Mesenchymal stem cell (in vitro differentiated cells and primary cell): ENCODE measurements at regions not wholly inside any gene's neighbourhood (a gene's known extent, or its start where the extent isn't known, plus 50 kb on each side); places are given as distances from the start of the nearest gene placed in this dataset.
A peak's percentile ranks its signal among the peaks of the same experiment; 100 is the strongest.

Experiments
- DNase-seq: peaks from one replicate; pipeline ENCODE4 v3.0.0-alpha.2; 2013
- H2AFZ ChIP-seq: one replicate; pipeline ENCODE4 v1.6.1; 2013; ENCODE audit warnings: low read depth, mild to moderate bottlenecking, control low read depth, inconsistent platforms, low read length, moderate library complexity
- H2AK5ac ChIP-seq: 2 replicates; pipeline ENCODE4 v1.6.1; 2013; ENCODE audit warnings: low read length, moderate library complexity, mild to moderate bottlenecking, inconsistent platforms; ENCODE audit not compliant: severe bottlenecking
- H2BK120ac ChIP-seq: one replicate; pipeline ENCODE4 v1.6.1; 2013; ENCODE audit warnings: low read depth, mild to moderate bottlenecking, inconsistent platforms, low read length, moderate library complexity
- H2BK12ac ChIP-seq, 2 experiments: one replicate each; pipeline ENCODE4 v1.6.1; 2013; ENCODE audit warnings: inconsistent platforms in 2 of 2, low read length in 2 of 2, mild to moderate bottlenecking in 2 of 2, moderate library complexity in 2 of 2, control low read depth in 1 of 2
- H2BK15ac ChIP-seq: one replicate; pipeline ENCODE4 v1.6.1; 2013; ENCODE audit warnings: mild to moderate bottlenecking, low read depth, inconsistent platforms; ENCODE audit not compliant: poor library complexity, severe bottlenecking
- H2BK5ac ChIP-seq: 2 replicates; pipeline ENCODE4 v1.6.1; 2013; ENCODE audit warnings: low read depth, mild to moderate bottlenecking, low read length, control low read depth, inconsistent platforms; ENCODE audit not compliant: poor library complexity, severe bottlenecking
- H3K14ac ChIP-seq, 2 experiments: one replicate each; pipeline ENCODE4 v1.6.1; 2013; ENCODE audit warnings: inconsistent platforms in 2 of 2, low read length in 2 of 2, control low read depth in 1 of 2, mild to moderate bottlenecking in 1 of 2, moderate library complexity in 1 of 2
- H3K18ac ChIP-seq, 2 experiments: one replicate each; pipeline ENCODE4 v1.6.1; 2013; ENCODE audit warnings: inconsistent platforms in 2 of 2, low read length in 2 of 2, control low read depth in 1 of 2, low read depth in 1 of 2, mild to moderate bottlenecking in 1 of 2
- H3K23ac ChIP-seq, 2 experiments: one replicate each; pipeline ENCODE4 v1.6.1; 2013; ENCODE audit warnings: inconsistent platforms in 2 of 2, low read length in 2 of 2, mild to moderate bottlenecking in 2 of 2, moderate library complexity in 2 of 2, control low read depth in 1 of 2
- H3K27ac ChIP-seq: 2 replicates; pipeline ENCODE4 v1.5.1; 2013; ENCODE audit warnings: mild to moderate bottlenecking, moderate library complexity, low read length, control low read depth, inconsistent platforms; ENCODE audit not compliant: poor library complexity, severe bottlenecking
- H3K27me3 ChIP-seq, 2 experiments: 2 replicates each; pipeline versions ENCODE4 v1.6.1 to v1.7.0; 2013; ENCODE audit warnings: low read length in 2 of 2, mild to moderate bottlenecking in 2 of 2, moderate library complexity in 2 of 2, control low read depth in 1 of 2, inconsistent platforms in 1 of 2; ENCODE audit not compliant: control insufficient read depth in 1 of 2, insufficient read depth in 1 of 2
- H3K36me3 ChIP-seq, 2 experiments: 2 replicates each; pipeline versions ENCODE4 v1.6.1 to v1.7.0; 2013; ENCODE audit warnings: low read length in 2 of 2, control low read depth in 1 of 2, inconsistent platforms in 1 of 2, low read depth in 1 of 2, mild to moderate bottlenecking in 1 of 2; ENCODE audit not compliant: insufficient read depth in 2 of 2, control insufficient read depth in 1 of 2
- H3K4ac ChIP-seq, 2 experiments: one replicate each; pipeline ENCODE4 v1.6.1; 2013; ENCODE audit warnings: inconsistent platforms in 2 of 2, low read length in 2 of 2, mild to moderate bottlenecking in 2 of 2, moderate library complexity in 2 of 2, control low read depth in 1 of 2, low read depth in 1 of 2
- H3K4me1 ChIP-seq: 2 replicates; pipeline ENCODE4 v1.6.1; 2013; ENCODE audit warnings: low read depth, low read length, control low read depth; ENCODE audit not compliant: control insufficient read depth, insufficient read depth
- H3K4me2 ChIP-seq: 2 replicates; pipeline ENCODE4 v1.6.1; 2013; ENCODE audit warnings: low read length, mild to moderate bottlenecking, inconsistent platforms; ENCODE audit not compliant: poor library complexity, severe bottlenecking
- H3K4me3 ChIP-seq, 2 experiments: 2 replicates each; pipeline versions ENCODE4 v1.5.1 to v1.7.0; 2013; ENCODE audit warnings: low read length in 2 of 2, mild to moderate bottlenecking in 2 of 2, control low read depth in 1 of 2, low read depth in 1 of 2; ENCODE audit not compliant: insufficient read depth in 1 of 2
- H3K79me1 ChIP-seq: replicated peaks from 2 replicates; pipeline ENCODE4 v1.6.1; 2013; ENCODE audit warnings: mild to moderate bottlenecking, control low read depth, low read length, inconsistent platforms; ENCODE audit not compliant: poor library complexity, severe bottlenecking
- H3K9ac ChIP-seq: 2 replicates; pipeline ENCODE4 v1.7.0; 2013; ENCODE audit warnings: mild to moderate bottlenecking, low read length, moderate library complexity
- H3K9me3 ChIP-seq: 2 replicates; pipeline ENCODE4 v1.7.0; 2013; ENCODE audit warnings: mild to moderate bottlenecking, low read length; ENCODE audit not compliant: control insufficient read depth
- H4K8ac ChIP-seq: one replicate; pipeline ENCODE4 v1.6.1; 2013; ENCODE audit warnings: inconsistent platforms, mild to moderate bottlenecking, low read length, moderate library complexity
- H4K91ac ChIP-seq: one replicate; pipeline ENCODE4 v1.6.1; 2013; ENCODE audit warnings: mild to moderate bottlenecking, low read length, inconsistent platforms
- WGBS: methylation state at CpG from one replicate; pipeline ENCODE4 v1.1.7; 2013; ENCODE audit warnings: mixed read lengths; 5-methylcytosine and 5-hydroxymethylcytosine counted together

DNA sequence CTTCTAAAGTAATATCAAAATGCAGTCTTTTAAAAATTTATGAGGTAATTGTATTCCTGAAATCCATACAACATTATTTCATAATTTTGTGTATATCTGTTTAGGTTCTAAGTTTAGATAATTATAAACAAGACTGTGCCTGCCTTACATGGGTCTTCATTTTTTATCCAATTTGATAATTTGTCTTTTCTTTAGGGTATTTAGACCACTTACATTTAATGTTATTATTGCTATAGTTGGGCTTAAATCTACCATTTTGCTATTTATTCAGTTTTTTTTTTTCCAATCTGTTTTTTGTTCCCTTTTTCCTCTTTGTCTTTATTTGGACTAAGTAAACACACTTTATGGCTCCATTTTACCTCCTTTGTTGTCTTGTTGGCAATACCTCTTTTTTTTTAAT lies 312.5 kb upstream of the MEX3C start:
- Histone ChIP-seq H3K27me3 (no peaks in the 10 kb centered on the region), H3K14ac (no peak overlapping the region), H3K4ac (no peak overlapping the region), H3K4me1 (no peaks in the 10 kb centered on the region), H3K4me2 (no peak overlapping the region), H3K9me3 (peaks cover 8% of the 10 kb centered on the region), H3K9ac (no peak overlapping the region), H2AK5ac (no peak overlapping the region), H3K23ac (no peak overlapping the region), H3K79me1 (no peaks in the 10 kb centered on the region), H3K4me3 (no peak overlapping the region), H3K18ac (no peak overlapping the region), H2BK120ac (no peak overlapping the region), H3K27ac (no peak overlapping the region), H4K8ac (no peak overlapping the region), H2BK15ac (no peak overlapping the region), H3K36me3 (no peaks in the 10 kb centered on the region), H2BK5ac (no peak overlapping the region), H4K91ac (no peak overlapping the region), H2AFZ (no peak overlapping the region), H2BK12ac (no peak overlapping the region)
- no peak for DNase-seq

DNA sequence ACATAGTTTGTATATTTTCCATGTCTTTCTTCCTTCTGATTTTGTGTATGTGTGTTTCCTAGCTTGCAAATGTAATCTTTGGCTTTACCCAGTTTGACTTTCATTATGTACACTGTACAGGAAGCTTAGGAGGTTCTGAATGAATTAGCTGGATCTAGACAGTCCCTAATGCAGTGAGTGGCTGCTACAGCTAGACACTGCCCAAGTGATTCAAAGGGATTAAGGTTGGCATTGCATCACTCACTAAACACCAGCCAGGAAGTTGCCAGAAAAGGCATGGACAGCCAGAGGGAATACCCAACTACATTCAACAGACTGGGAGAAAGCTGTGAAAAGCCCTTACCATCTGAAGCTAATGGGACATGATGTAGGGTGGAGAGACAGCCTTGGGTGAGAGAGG lies 316.0 kb upstream of the MEX3C start:
- Histone ChIP-seq H3K27ac (no peak overlapping the region), H2AK5ac (no peak overlapping the region), H3K79me1 (no peaks in the 10 kb centered on the region), H3K4me3 (no peak overlapping the region), H3K9ac (no peak overlapping the region), H3K27me3 (no peaks in the 10 kb centered on the region), H3K18ac (no peak overlapping the region), H2BK15ac (no peak overlapping the region), H3K36me3 (no peaks in the 10 kb centered on the region), H3K23ac (no peak overlapping the region), H3K4ac (no peak overlapping the region), H2BK5ac (no peak overlapping the region), H2BK120ac (no peak overlapping the region), H3K14ac (no peak overlapping the region), H4K91ac (no peak overlapping the region), H3K4me2 (no peak overlapping the region), H3K4me1 (no peaks in the 10 kb centered on the region), H4K8ac (no peak overlapping the region), H2AFZ (no peak overlapping the region), H3K9me3 (peaks cover 4% of the 10 kb centered on the region), H2BK12ac (no peak overlapping the region)
- DNase-seq, result peak; percentile 13

- Histone ChIP-seq H2BK12ac (no peak overlapping the region), H3K9me3 (peaks cover 4% of the 10 kb centered on the region), H3K79me1 (no peaks in the 10 kb centered on the region), H2AK5ac (no peak overlapping the region), H3K4me2 (no peak overlapping the region), H2BK5ac (no peak overlapping the region), H3K9ac (no peak overlapping the region), H3K14ac (no peak overlapping the region), H3K27me3 (no peaks in the 10 kb centered on the region), H3K27ac (no peak overlapping the region), H3K18ac (no peak overlapping the region), H3K4ac (no peak overlapping the region), H3K4me3 (no peak overlapping the region), H3K23ac (no peak overlapping the region), H2BK15ac (no peak overlapping the region), H3K36me3 (no peaks in the 10 kb centered on the region), H4K8ac (no peak overlapping the region), H2AFZ (no peak overlapping the region), H2BK120ac (no peak overlapping the region), H4K91ac (no peak overlapping the region), H3K4me1 (no peaks in the 10 kb centered on the region)
- 50% methylated on average over 1 of the region's 2 CpGs for WGBS
- no peak for DNase-seq
These were observed 316.6 kb upstream of the MEX3C start for GRCh38 chr18:51514128-51514527.

GRCh38 chr18:51516478-51517038 lies 319.1 kb upstream of the MEX3C start:
- Histone ChIP-seq H2BK15ac (no peak overlapping the region), H3K4ac (no peak overlapping the region), H4K91ac (no peak overlapping the region), H2BK12ac (no peak overlapping the region), H3K4me2 (no peak overlapping the region), H3K18ac (no peak overlapping the region), H3K27me3 (no peaks in the 10 kb centered on the region), H3K23ac (no peak overlapping the region), H2BK5ac (no peak overlapping the region), H3K9ac (no peak overlapping the region), H2BK120ac (no peak overlapping the region), H2AFZ (no peak overlapping the region), H3K4me3 (no peak overlapping the region), H3K36me3 (no peaks in the 10 kb centered on the region), H4K8ac (no peak overlapping the region), H3K9me3 (peaks cover 4% of the 10 kb centered on the region), H3K79me1 (no peaks in the 10 kb centered on the region), H3K14ac (no peak overlapping the region), H2AK5ac (no peak overlapping the region), H3K27ac (no peak overlapping the region), H3K4me1 (no peaks in the 10 kb centered on the region)
- no peak for DNase-seq
- 72% methylated on average over 5 of the region's 5 CpGs for WGBS
